Tibial nerve (tissue), 4 donors: ENCODE measurements at regions not wholly inside any gene's neighbourhood (a gene's known extent, or its start where the extent isn't known, plus 50 kb on each side); places are given as distances from the start of the nearest gene placed in this dataset.

Source experiments
- DNase-seq, 2 donors: peaks; one replicate each; pipeline ENCODE4 v3.0.0-alpha.2; 2019; ENCODE audit warnings: low spot score in 2 of 2
- H3K27ac ChIP-seq, 4 donors: fragments of 200-600 bp; sonication (generic) in 3 of 4; one replicate each; pipeline ENCODE4 v1.5.1; 2017 to 2019; ENCODE audit warnings: mild to moderate bottlenecking in 1 of 4
- H3K27me3 ChIP-seq, 2 donors: fragments of 200-600 bp; sonication (generic) in 1 of 2; one replicate each; pipeline versions ENCODE4 v1.5.1 to v1.6.0; 2017 to 2019
- H3K36me3 ChIP-seq, 3 donors: fragments of 200-600 bp; sonication (generic); one replicate each; pipeline ENCODE4 v1.5.1; 2018 to 2019
- H3K4me1 ChIP-seq, 4 donors: fragments of 200-600 bp; sonication (generic) in 3 of 4; one replicate each; pipeline ENCODE4 v1.5.1; 2017 to 2019
- H3K4me3 ChIP-seq, 4 donors: fragments of 200-600 bp; sonication (generic) in 3 of 4; one replicate each; pipeline ENCODE4 v1.5.1; 2017 to 2019; ENCODE audit warnings: mild to moderate bottlenecking in 1 of 4, moderate library complexity in 1 of 4
- H3K9me3 ChIP-seq, 4 donors: fragments of 200-600 bp; sonication (generic) in 3 of 4; one replicate each; pipeline ENCODE4 v1.5.1; 2017 to 2019
- CTCF ChIP-seq, 5 experiments: fragments of 200-600 bp in 3 of 5; fragments of 450-650 bp in 2 of 5; sonication (generic) in 3 of 5; IDR thresholded peaks; one replicate each; pipeline ENCODE4 v1.5.1; 2016 to 2019; ENCODE audit warnings: antibody characterized with exemption in 5 of 5, mild to moderate bottlenecking in 3 of 5, moderate library complexity in 2 of 5
- EP300 ChIP-seq, 2 donors: sonication (generic); formaldehyde crosslinking; IDR thresholded peaks; one replicate each; pipeline ENCODE4 v1.6.1; 2017; ENCODE audit warnings: antibody characterized with exemption in 2 of 2, mild to moderate bottlenecking in 1 of 2
- POLR2A ChIP-seq, 2 donors: fragments of 450-650 bp; IDR thresholded peaks; one replicate each; pipeline ENCODE4 v1.6.1; 2017; ENCODE audit warnings: antibody characterized with exemption in 2 of 2, mild to moderate bottlenecking in 2 of 2, moderate library complexity in 2 of 2
- WGBS, 2 donors: methylation state at CpG; one replicate each; pipeline ENCODE4 v1.1.5; 2018; 5-methylcytosine and 5-hydroxymethylcytosine counted together

- peaks cover 0 to 19% (median 11%) of the 10 kb centered on the region in 4 donors for H3K4me1 ChIP-seq
- H3K27ac ChIP-seq = peak overlapping the region; percentile 13 to 67 (median 40)
- H3K9me3 ChIP-seq = no peaks in the 10 kb centered on the region
- 23 to 29% methylated on average over 5 of the region's 5 CpGs for WGBS, 2 donors
- TF ChIP-seq POLR2A (IDR thresholded peaks at IDR 0.05) = no peak
- no peak for TF ChIP-seq EP300 (IDR thresholded peaks at IDR 0.05)
- DNase-seq = no peak
- H3K4me3 ChIP-seq = no peak overlapping the region
- no peaks in the 10 kb centered on the region for H3K27me3 ChIP-seq
- H3K36me3 ChIP-seq = no peaks in the 10 kb centered on the region
These were observed 81.2 kb downstream of the TEX35 start for GRCh38 chr1:178594133-178594532.

- H3K4me3 ChIP-seq = no peak overlapping the region
- H3K27ac ChIP-seq = no peak overlapping the region
- no peaks in the 10 kb centered on the region for H3K36me3 ChIP-seq
- H3K4me1 ChIP-seq = peaks cover 0 to 19% (median 11%) of the 10 kb centered on the region in 4 donors
- DNase-seq = no peak
- WGBS, 2 donors = 83 to 94% methylated on average over 6 of the region's 6 CpGs
- H3K9me3 ChIP-seq = no peaks in the 10 kb centered on the region
- TF ChIP-seq EP300 (IDR thresholded peaks at IDR 0.05) = no peak
- TF ChIP-seq CTCF (IDR thresholded peaks at IDR 0.05) = no peak
- no peak for TF ChIP-seq POLR2A (IDR thresholded peaks at IDR 0.05)
- no peaks in the 10 kb centered on the region for H3K27me3 ChIP-seq
These were observed 82.6 kb downstream of the TEX35 start for GRCh38 chr1:178595491-178595890.

GRCh38 chr1:178599087-178599486, 86.2 kb downstream of the TEX35 start:
- Histone ChIP-seq H3K27ac (peak overlapping the region in 1 of 4 donors; percentile 55), H3K27me3 (no peaks in the 10 kb centered on the region), H3K4me3 (no peak overlapping the region), H3K36me3 (no peaks in the 10 kb centered on the region), H3K4me1 (peaks cover 0 to 11% (median 4%) of the 10 kb centered on the region in 4 donors), H3K9me3 (no peaks in the 10 kb centered on the region)
- no peak for DNase-seq
- no peak for TF ChIP-seq CTCF (IDR thresholded peaks at IDR 0.05)
- TF ChIP-seq EP300 (IDR thresholded peaks at IDR 0.05) = no peak
- TF ChIP-seq POLR2A (IDR thresholded peaks at IDR 0.05) = no peak
- 92 to 97% methylated on average over 4 of the region's 4 CpGs for WGBS, 2 donors

- 20 to 29% methylated on average over 1 of the region's 1 CpG for WGBS, 2 donors
- H3K27ac ChIP-seq = peak overlapping the region in 1 of 4 donors; percentile 55
- peaks cover 0 to 4% (median 2%) of the 10 kb centered on the region in 4 donors for H3K4me1 ChIP-seq
- no peaks in the 10 kb centered on the region for H3K36me3 ChIP-seq
- H3K9me3 ChIP-seq = no peaks in the 10 kb centered on the region
- no peak overlapping the region for H3K4me3 ChIP-seq
- H3K27me3 ChIP-seq = no peaks in the 10 kb centered on the region
- no peak for DNase-seq
- TF ChIP-seq CTCF (IDR thresholded peaks at IDR 0.05) = no peak
- no peak for TF ChIP-seq POLR2A (IDR thresholded peaks at IDR 0.05)
- no peak for TF ChIP-seq EP300 (IDR thresholded peaks at IDR 0.05)
These were observed 86.8 kb downstream of the TEX35 start for GRCh38 chr1:178599745-178600144.

GRCh38 chr1:178603926-178604325, 91.0 kb downstream of the TEX35 start:
- no peaks in the 10 kb centered on the region for H3K36me3 ChIP-seq
- no peak for TF ChIP-seq EP300 (IDR thresholded peaks at IDR 0.05)
- no peak for TF ChIP-seq POLR2A (IDR thresholded peaks at IDR 0.05)
- no peak for TF ChIP-seq CTCF (IDR thresholded peaks at IDR 0.05)
- H3K27ac ChIP-seq = no peak overlapping the region
- no peaks in the 10 kb centered on the region for H3K27me3 ChIP-seq
- DNase-seq = no peak
- H3K4me3 ChIP-seq = no peak overlapping the region
- 80 to 87% methylated on average over 5 of the region's 5 CpGs for WGBS, 2 donors
- H3K9me3 ChIP-seq = no peaks in the 10 kb centered on the region
- H3K4me1 ChIP-seq = peaks cover 0 to 7% (median 3%) of the 10 kb centered on the region in 4 donors

- H3K4me1 ChIP-seq = peaks cover 0 to 10% (median 4%) of the 10 kb centered on the region in 4 donors
- H3K4me3 ChIP-seq = no peak overlapping the region
- TF ChIP-seq EP300 (IDR thresholded peaks at IDR 0.05) (no peak), POLR2A (IDR thresholded peaks at IDR 0.05) (no peak), CTCF (IDR thresholded peaks at IDR 0.05) (no peak)
- 97 to 100% methylated on average over 2 of the region's 2 CpGs for WGBS, 2 donors
- no peaks in the 10 kb centered on the region for H3K36me3 ChIP-seq
- H3K27ac ChIP-seq = peak overlapping the region in 1 of 4 donors; percentile 70
- no peak for DNase-seq
- no peaks in the 10 kb centered on the region for H3K27me3 ChIP-seq
- no peaks in the 10 kb centered on the region for H3K9me3 ChIP-seq
These were observed 93.9 kb downstream of the TEX35 start for GRCh38 chr1:178606839-178607238.
